ENCODE measurements at regions not wholly inside any gene's neighbourhood (a gene's known extent, or its start where the extent isn't known, plus 50 kb on each side); places are given as distances from the start of the nearest gene placed in this dataset.
A peak's percentile ranks its signal among the peaks of the same experiment; 100 is the strongest.

- H3K27ac ChIP-seq (ENCODE audit: extremely low read depth, low read depth, low read length) = no peak overlapping the region
- no peaks in the 10 kb centered on the region for H3K9me3 ChIP-seq (ENCODE audit: control insufficient read depth, insufficient read depth, low read depth, low read length)
- H3K4me1 ChIP-seq (ENCODE audit: control insufficient read depth, insufficient read depth, low read length) = no peaks in the 10 kb centered on the region
- ChIA-PET POLR2A (no interaction called here), CTCF (interaction anchor here (0.5 to 0.6 kb wide), 2 partner anchors 533 to 615 kb away, joined by 3 to 4 read pairs; no protein-coding TSS in a partner anchor)
- H3K36me3 ChIP-seq (ENCODE audit: control insufficient read depth in 2 of 2, insufficient read depth in 1 of 2, low read length in 2 of 2) = no peaks in the 10 kb centered on the region
- H3K4me3 ChIP-seq (ENCODE audit: low read depth, low read length) = no peak overlapping the region
- TF ChIP-seq SP7 (tag by site-specific recombination; IDR thresholded peaks at IDR 0.05) (peak; percentile 78), ZNF266 (tag by site-specific recombination; IDR thresholded peaks at IDR 0.05; ENCODE audit: low read depth) (no peak)
Measured at GRCh38 chr9:82275258-82275927, 286.8 kb downstream of the SPATA31D1 start.

- Histone ChIP-seq H3K9me3 (ENCODE audit: control insufficient read depth, insufficient read depth, low read depth, low read length) (no peaks in the 10 kb centered on the region), H3K27ac (ENCODE audit: extremely low read depth, low read depth, low read length) (no peak overlapping the region), H3K36me3 (ENCODE audit: control insufficient read depth in 2 of 2, insufficient read depth in 1 of 2, low read length in 2 of 2) (no peaks in the 10 kb centered on the region), H3K4me3 (ENCODE audit: low read depth, low read length) (no peak overlapping the region), H3K4me1 (ENCODE audit: control insufficient read depth, insufficient read depth, low read length) (no peaks in the 10 kb centered on the region)
- ChIA-PET POLR2A (no interaction called here), CTCF (no interaction called here)
- no peak for TF ChIP-seq MYNN (tag by site-specific recombination; IDR thresholded peaks at IDR 0.05; ENCODE audit: borderline replicate concordance)
- no peak for TF ChIP-seq ZNF114 (tag by site-specific recombination; IDR thresholded peaks at IDR 0.05)
- no peak for TF ChIP-seq ZNF518A (tag by site-specific recombination; conservative IDR thresholded peaks at IDR 0.05; ENCODE audit: low read depth)
- TF ChIP-seq WT1 (tag by site-specific recombination; IDR thresholded peaks at IDR 0.05) = no peak
- no peak for TF ChIP-seq BCL11A (tag by site-specific recombination; IDR thresholded peaks at IDR 0.05; ENCODE audit: low read depth)
- no peak for TF ChIP-seq ZNF692 (tag by site-specific recombination; IDR thresholded peaks at IDR 0.05)
- TF ChIP-seq ZNF354C (tag by site-specific recombination; IDR thresholded peaks at IDR 0.05; ENCODE audit: borderline replicate concordance, low read depth) = no peak
- no peak for TF ChIP-seq ZNF37A (tag by site-specific recombination; IDR thresholded peaks at IDR 0.05)
- no peak for TF ChIP-seq ZFP37 (tag by site-specific recombination; IDR thresholded peaks at IDR 0.05)
- no peak for TF ChIP-seq ZNF341 (tag by site-specific recombination; IDR thresholded peaks at IDR 0.05; ENCODE audit: low read depth)
- no peak for TF ChIP-seq ZBTB11 (tag by site-specific recombination; conservative IDR thresholded peaks at IDR 0.05; ENCODE audit: low read depth)
- no peak for TF ChIP-seq ELK4 (IDR thresholded peaks at IDR 0.05; ENCODE audit: borderline replicate concordance, low read depth, low read length)
- TF ChIP-seq ZNF560 (tag by site-specific recombination; IDR thresholded peaks at IDR 0.05; ENCODE audit: borderline replicate concordance) = no peak
- no peak for TF ChIP-seq MZF1 (tag by site-specific recombination; IDR thresholded peaks at IDR 0.05; ENCODE audit: borderline replicate concordance)
- no peak for TF ChIP-seq ZNF473 (tag by site-specific recombination; IDR thresholded peaks at IDR 0.05)
- no peak for TF ChIP-seq ZNF404 (tag by site-specific recombination; IDR thresholded peaks at IDR 0.05)
- no peak for TF ChIP-seq YY1 (tag by site-specific recombination; IDR thresholded peaks at IDR 0.05)
- no peak for TF ChIP-seq REST (tag by site-specific recombination; IDR thresholded peaks at IDR 0.05)
Measured at GRCh38 chr9:82281066-82281465, 292.5 kb downstream of the SPATA31D1 start.
